ENCODE measurements at regions not wholly inside any gene's neighbourhood (a gene's known extent, or its start where the extent isn't known, plus 50 kb on each side); places are given as distances from the start of the nearest gene placed in this dataset.
"Not testable (repeated sequence)": the region's sequence is repeated elsewhere in the genome, so short reads cannot be mapped to it uniquely, and the experiment has no call there.

- no peak for DNase-seq
These were observed 111.3 kb upstream of the MRI1 start for GRCh38 chr19:13652810-13653590.

DNA sequence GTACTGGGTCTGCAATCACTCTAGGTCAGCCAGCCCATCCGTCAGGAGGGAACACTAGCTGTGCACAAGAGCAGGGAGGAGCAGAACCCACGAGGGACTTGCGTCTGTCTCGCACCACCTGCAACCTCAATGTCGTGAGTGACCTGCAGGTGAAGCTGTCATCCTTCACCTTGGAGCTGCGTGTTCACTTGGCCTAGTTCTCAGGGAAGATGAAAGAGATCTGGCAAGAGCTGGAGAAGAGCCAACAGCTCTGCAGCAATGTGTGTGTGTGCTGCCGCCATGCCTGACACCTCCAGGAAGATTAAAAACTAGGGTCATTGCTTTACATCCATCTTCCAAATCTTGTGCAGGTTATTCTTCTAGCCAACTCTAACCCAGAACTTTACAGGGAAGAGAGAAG lies 117.6 kb upstream of the MRI1 start:
- DNase-seq = no peak

DNA sequence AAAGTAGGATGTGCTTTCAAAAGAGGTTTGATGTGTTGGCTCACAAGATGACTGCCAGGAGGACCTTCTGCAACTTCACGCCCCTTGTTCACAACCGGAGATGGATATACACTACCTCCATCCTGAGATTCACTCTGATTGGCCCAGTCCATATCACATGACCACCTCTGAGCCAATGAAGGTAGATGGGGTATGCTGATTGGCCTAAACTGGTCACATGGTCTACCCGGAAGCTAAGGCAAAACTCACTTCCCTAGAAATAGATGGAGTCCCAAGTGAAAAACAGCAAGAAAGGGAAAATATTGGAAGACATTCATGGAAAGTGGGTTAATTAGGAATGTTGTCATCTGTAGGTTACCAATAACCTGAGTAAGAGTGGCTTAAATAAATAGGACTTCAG lies 119.7 kb upstream of the MRI1 start:
- DNase-seq = no peak

DNA sequence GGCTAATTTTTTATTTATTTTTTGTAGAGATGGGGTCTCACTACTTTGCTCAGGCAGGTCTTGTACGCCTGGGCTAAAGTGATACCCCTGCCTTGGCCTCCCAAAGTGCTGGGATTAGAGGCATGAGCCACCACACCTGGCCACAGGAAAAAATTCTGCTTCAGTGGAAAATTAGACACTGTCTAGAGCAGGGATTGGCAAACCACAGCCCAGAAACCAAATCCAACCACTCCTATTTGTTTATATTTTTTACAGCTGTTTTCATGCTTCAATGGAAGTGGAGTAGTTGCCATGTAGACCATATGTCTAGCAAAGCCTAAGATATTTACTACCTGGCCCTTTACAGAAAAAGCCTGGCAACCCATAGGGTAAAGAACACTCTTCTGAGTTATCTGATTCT lies 123.7 kb upstream of the MRI1 start:
- DNase-seq = no peak

- DNase-seq = no peak
These were observed 124.9 kb upstream of the MRI1 start for GRCh38 chr19:13639342-13639929.

- peak in 1 of 2 experiments; percentile 21 for DNase-seq
These were observed 126.7 kb upstream of the MRI1 start for GRCh38 chr19:13637664-13638063.

DNA sequence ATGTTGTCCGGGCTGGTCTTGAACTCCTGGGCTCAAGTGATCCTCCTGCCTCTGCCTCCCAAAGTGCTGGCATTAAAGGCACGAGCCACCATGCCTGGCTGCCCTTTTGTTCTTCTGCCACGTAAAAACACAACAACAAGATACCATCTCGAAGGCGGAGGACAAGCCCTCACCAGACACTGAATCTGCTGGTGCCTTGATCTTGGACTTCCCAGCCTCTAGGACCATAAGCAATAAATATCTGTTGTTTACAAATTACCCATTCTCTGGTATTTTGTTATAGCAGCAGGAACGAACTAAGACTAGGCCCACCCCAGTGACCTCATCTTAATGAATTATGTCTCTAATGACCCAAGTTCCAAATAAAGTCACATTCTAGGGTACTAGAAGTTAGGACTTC lies 128.4 kb upstream of the CACNA1A start:
- DNase-seq = no peak

DNA sequence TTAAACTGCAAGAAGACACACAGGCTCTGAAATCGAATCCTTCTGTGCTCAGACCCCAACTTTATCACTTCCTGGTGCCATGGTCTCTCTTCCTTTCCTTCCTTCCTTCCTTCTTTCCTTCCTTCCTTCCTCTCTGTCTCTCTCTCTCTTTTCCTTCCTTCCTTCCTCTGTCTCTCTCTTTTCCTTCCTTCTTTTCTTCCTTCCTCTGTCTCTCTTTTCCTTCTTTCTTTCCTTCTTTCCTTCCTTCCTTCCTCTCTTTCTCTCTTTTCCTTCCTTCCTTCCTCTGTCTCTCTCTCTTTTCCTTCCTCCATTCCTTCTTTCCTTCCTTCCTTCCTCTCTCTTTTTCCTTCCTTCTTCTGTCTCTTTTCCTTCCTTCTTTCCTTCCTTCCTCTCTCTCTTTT lies 127.2 kb upstream of the CACNA1A start:
- DNase-seq = no peak

- no peak for DNase-seq
These were observed 126.8 kb upstream of the CACNA1A start for GRCh38 chr19:13633109-13633508.

- not testable (repeated sequence) for DNase-seq
These were observed 125.9 kb upstream of the CACNA1A start for GRCh38 chr19:13632164-13632563.

- DNase-seq = peak; percentile 17 to 25
These were observed 123.5 kb upstream of the CACNA1A start for GRCh38 chr19:13629687-13630357.

- no peak for DNase-seq
These were observed 121.3 kb upstream of the CACNA1A start for GRCh38 chr19:13627531-13627930.

GRCh38 chr19:13623716-13624710 lies 117.7 kb upstream of the CACNA1A start:
- no peak for DNase-seq

DNA sequence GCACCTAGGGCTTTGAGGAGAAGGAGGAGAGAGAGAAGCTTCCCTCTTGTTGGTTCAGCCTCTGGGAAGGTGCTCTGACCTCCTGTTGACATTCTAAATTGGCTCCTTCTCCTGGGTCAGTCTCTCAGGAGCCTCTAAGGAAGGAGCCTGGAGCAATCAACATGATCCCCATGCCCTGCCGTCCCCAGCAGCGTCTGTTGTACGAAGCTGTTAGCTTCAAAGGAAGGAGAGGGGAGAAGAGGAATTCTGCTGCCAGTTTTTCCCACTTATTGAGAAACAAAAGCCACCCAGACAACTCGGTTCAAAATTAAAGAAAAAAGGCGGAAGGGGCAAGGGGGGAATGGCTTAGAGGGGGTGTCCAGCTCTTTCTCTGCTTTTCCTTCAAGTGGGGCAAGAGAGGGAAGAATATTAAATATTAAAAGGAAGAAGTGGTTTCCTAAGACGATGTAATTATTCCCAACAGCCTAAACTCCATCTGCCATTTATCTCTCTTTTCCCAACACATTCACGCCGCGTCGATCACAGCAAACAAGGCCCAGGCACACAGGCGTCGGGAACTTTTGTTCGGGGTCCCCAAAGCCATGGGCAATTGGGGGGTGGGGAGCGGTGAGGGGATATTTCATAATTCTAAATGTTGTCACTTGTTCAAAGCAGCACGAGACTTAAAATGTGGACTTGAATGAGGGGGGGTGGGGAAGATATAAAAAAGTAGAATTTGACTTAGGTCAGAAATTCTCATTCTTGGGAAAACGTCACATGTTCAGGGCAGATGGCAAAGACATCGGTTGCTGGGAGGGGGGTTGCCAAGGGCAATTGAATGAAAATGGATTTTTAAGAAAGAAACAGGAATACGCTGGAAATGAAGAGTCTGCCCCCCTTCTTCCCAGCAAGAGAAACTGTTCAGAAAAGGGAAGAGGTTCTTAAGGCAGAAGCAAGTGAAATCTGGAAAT lies 116.8 kb upstream of the CACNA1A start:
- no peak for DNase-seq

DNA sequence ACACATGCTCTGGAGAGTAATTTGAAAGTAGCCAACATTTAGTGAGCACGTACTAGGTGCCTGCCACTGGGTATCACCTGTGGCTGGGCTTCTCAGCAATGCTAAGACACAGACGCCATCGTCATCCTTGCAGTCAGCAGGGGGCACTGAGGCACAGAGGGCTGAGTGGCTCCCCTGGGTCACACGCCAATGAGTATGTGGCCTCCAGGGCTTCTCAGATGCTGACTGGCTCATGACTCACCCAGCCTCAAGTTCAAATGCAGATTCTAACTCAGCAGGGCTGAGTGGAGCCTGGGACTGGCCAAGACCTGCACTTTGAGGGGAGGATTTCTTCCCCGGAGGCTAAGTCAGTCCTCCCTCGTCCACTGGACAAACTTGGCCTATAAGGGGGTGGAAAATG lies 115.1 kb upstream of the CACNA1A start:
- peak; percentile 71 to 79 for DNase-seq

- DNase-seq = no peak
These were observed 112.9 kb upstream of the CACNA1A start for GRCh38 chr19:13619203-13619632.

DNA sequence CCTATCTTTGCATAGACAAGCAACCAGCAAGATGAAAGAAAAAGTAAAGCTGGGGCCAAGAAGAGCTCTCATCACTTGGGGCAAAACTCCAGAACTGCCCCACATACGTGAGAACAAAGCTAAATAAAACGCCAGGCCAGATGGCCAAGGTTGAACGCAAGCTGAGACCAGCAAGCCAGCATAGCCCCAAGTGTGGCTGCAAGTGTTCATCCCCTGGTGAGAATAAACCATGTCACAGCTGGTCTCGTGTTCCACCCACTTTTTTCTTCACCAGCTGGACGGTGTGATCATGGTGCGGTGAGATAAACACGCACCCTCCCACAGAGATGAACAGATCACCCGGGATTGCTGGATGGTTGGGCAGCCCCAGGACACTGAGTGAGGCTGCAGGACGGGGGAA lies 109.6 kb upstream of the CACNA1A start:
- DNase-seq = no peak

DNA sequence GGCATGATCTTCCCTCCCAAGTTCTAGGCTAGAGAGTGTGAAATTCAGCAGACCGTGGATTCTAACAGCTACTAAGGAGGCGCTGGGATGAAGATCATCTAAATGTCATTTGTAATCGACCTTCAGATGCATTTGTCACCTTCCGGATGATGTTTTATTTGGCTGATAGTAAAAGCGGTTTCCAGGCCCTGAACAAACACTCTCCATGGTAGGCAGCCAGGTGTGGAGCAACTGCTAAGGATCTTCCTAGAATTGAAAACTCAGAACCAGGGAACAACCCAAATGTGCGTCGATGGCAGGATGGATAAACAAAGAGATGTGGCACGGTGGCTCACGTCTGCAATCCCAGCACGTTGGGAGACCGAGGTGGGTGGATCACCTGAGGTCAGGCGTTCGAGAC lies 107.2 kb upstream of the CACNA1A start:
- no peak for DNase-seq

- DNase-seq = no peak
These were observed 105.3 kb upstream of the CACNA1A start for GRCh38 chr19:13611596-13611995.

DNA sequence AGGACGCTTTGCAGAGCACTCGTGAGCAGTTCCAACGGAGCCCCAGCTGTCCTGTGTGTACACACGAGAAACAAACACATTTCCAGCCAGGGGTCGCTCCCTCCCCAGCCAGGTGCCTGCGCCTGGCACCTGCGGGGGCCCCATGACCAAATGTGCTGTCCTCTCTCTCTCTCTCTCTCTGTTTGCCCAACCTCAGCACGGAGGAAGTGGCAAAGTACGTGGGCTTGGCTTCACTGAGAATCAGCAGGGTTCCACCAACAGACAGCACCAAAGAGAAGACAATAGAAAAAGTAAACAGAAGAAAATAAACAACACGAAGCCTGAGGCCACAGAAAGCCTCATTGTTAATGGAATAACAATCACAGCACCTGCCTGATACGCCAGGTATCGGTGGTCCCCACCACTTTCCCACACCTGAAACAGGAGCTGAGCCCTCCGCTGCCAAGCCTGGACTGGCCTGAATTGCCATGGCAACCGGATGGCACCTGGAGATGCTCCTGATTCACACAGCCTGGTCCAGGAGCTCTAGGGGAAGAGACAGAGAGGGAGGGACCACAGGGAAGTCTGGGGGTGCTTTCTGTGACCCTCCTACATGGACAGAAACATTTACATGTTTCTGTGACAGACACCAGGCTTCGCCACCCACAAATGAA lies 103.9 kb upstream of the CACNA1A start:
- DNase-seq = no peak

DNA sequence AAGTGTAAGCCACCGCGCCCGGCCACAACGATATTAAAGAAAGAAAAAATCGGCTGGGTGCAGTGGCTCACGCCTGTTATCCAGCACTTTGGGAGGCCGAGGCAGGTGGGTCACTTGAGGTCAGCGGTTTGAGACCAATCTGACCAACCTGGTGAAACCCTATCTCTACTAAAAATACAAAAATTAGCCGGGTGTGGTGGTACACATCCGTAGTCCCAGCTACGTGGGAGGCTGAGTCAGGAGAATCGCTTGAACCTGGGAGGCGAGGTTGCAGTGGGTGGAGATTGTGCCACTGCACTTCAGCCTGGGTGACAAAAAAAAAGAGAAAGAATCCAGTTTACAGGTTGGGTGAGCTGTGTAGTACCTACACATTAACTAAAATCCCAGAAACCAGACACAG lies 99.9 kb upstream of the CACNA1A start:
- no peak for DNase-seq
